SU-DHL-6 (cell line): ENCODE measurements at regions not wholly inside any gene's neighbourhood (a gene's known extent, or its start where the extent isn't known, plus 50 kb on each side); places are given as distances from the start of the nearest gene placed in this dataset.

Experiments
- H2AFZ ChIP-seq: fragments of 200-600 bp; sonication (generic); 2 replicates; pipeline ENCODE4 v1.6.1; 2014; ENCODE audit warnings: low read depth, mild to moderate bottlenecking, moderate library complexity, mixed read lengths, antibody characterized with exemption, low read length; ENCODE audit not compliant: severe bottlenecking
- H3F3A ChIP-seq: fragments of 200-600 bp; shearing (Covaris generic); 2 replicates; pipeline ENCODE4 v1.6.0; 2016; ENCODE audit warnings: antibody characterized with exemption, mild to moderate bottlenecking; ENCODE audit not compliant: insufficient read depth
- H3K27ac ChIP-seq: fragments of 200-600 bp; sonication (generic); 2 replicates; pipeline ENCODE4 v1.5.1; 2016; ENCODE audit warnings: low read depth, mild to moderate bottlenecking, low read length, moderate library complexity, mixed read lengths
- H3K27me3 ChIP-seq: fragments of 200-600 bp; sonication (generic), shearing (Covaris generic); 2 replicates; pipeline ENCODE4 v1.6.0; 2014; ENCODE audit warnings: mild to moderate bottlenecking, low read length
- H3K36me3 ChIP-seq: fragments of 200-600 bp; sonication (generic); 2 replicates; pipeline ENCODE4 v1.6.1; 2014; ENCODE audit warnings: mild to moderate bottlenecking, low read length, mixed read lengths
- H3K4me2 ChIP-seq: fragments of 300-600, 200-600 bp; shearing (Covaris generic), sonication (generic); 2 replicates; pipeline ENCODE4 v1.6.0; 2014; ENCODE audit warnings: low read length, low read depth, mild to moderate bottlenecking; ENCODE audit not compliant: poor library complexity, severe bottlenecking
- H3K4me3 ChIP-seq: fragments of 200-600 bp; sonication (generic); 2 replicates; pipeline ENCODE4 v1.5.1; 2014; ENCODE audit warnings: antibody characterized with exemption, low read length, mild to moderate bottlenecking, mixed read lengths; ENCODE audit not compliant: insufficient read depth, poor library complexity, severe bottlenecking
- H3K79me2 ChIP-seq: fragments of 200-600 bp; sonication (generic); 2 replicates; pipeline ENCODE4 v1.6.1; 2014; ENCODE audit warnings: mild to moderate bottlenecking, low read length, moderate library complexity; ENCODE audit not compliant: insufficient read depth
- H3K9ac ChIP-seq: fragments of 200-600 bp; sonication (generic); 2 replicates; pipeline ENCODE4 v1.7.0; 2014; ENCODE audit warnings: mild to moderate bottlenecking, low read length
- H3K9me2 ChIP-seq: fragments of 200-600 bp; sonication (generic); replicated peaks from 2 replicates; pipeline ENCODE4 v1.6.1; 2014; ENCODE audit warnings: low read length; ENCODE audit not compliant: insufficient read depth
- H3K9me3 ChIP-seq: fragments of 200-600 bp; sonication (generic); 2 replicates; pipeline ENCODE4 v1.6.1; 2014; ENCODE audit warnings: low read length, mixed read lengths; ENCODE audit not compliant: insufficient read depth
- H4K20me1 ChIP-seq: fragments of 200-600 bp; sonication (generic); 2 replicates; pipeline ENCODE4 v1.6.1; 2014; ENCODE audit warnings: low read depth, mild to moderate bottlenecking, antibody characterized with exemption, low read length, moderate library complexity, mixed read lengths
- EZH2phosphoT487 ChIP-seq: fragments of 200-600 bp; sonication (generic), shearing (Covaris generic); conservative IDR thresholded peaks from 2 replicates; pipeline ENCODE4 v1.6.1; 2018; ENCODE audit warnings: mild to moderate bottlenecking, antibody characterized with exemption, low read length, moderate library complexity, mixed read lengths
- TF ChIP-seq, protein P1 (sequence below): fragments of 200-600 bp; sonication (generic); IDR thresholded peaks from one replicate; pipeline ENCODE4 v1.5.1; 2017; ENCODE audit warnings: antibody characterized with exemption, mild to moderate bottlenecking, low read length, moderate library complexity; ENCODE audit not compliant: insufficient read depth, poor library complexity, severe bottlenecking

DNA sequence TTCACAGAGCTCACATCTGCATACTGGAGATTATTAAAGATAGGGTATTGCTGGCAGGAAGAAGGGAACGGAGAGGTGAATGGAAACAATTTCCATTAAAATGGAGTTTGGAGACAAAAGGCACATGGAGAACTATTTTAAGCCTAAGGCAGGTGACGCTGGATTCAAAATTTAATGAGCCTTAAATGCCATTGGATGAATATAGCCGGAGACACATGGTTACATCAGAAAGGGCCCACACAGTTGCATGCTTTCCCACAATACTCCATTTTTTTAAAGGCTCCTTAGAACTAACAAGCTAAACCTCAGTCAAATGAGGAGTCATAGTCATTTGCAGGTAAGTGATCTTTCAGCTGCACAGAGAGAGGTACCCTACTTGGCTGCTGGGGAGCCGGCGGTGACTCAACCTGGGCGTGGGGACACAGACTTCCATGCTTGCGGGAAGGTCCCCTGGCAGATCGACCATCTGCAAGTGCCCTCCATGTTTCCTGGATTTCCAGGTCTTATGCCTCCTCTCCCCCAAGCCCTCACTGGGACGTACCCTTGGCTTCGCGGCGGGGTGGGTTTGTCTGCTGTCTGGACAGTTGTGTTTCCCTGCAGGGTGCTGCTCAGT lies 259.2 kb downstream of the CBLN1 start:
- H3K36me3 ChIP-seq: no peaks in the 10 kb centered on the region
- no peaks in the 10 kb centered on the region for H3K9me2 ChIP-seq
- no peaks in the 10 kb centered on the region for H4K20me1 ChIP-seq
- no peak overlapping the region for H3K27ac ChIP-seq
- no peak overlapping the region for H3K9ac ChIP-seq
- H3K27me3 ChIP-seq: no peaks in the 10 kb centered on the region
- H3K4me2 ChIP-seq: no peak overlapping the region
- no peak overlapping the region for H3K4me3 ChIP-seq
- H2AFZ ChIP-seq: no peak overlapping the region
- TF ChIP-seq, protein P1, sequence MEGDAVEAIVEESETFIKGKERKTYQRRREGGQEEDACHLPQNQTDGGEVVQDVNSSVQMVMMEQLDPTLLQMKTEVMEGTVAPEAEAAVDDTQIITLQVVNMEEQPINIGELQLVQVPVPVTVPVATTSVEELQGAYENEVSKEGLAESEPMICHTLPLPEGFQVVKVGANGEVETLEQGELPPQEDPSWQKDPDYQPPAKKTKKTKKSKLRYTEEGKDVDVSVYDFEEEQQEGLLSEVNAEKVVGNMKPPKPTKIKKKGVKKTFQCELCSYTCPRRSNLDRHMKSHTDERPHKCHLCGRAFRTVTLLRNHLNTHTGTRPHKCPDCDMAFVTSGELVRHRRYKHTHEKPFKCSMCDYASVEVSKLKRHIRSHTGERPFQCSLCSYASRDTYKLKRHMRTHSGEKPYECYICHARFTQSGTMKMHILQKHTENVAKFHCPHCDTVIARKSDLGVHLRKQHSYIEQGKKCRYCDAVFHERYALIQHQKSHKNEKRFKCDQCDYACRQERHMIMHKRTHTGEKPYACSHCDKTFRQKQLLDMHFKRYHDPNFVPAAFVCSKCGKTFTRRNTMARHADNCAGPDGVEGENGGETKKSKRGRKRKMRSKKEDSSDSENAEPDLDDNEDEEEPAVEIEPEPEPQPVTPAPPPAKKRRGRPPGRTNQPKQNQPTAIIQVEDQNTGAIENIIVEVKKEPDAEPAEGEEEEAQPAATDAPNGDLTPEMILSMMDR: no peak
- TF ChIP-seq EZH2phosphoT487: no peak
- H3K9me3 ChIP-seq: no peaks in the 10 kb centered on the region
- no peaks in the 10 kb centered on the region for H3F3A ChIP-seq
- no peaks in the 10 kb centered on the region for H3K79me2 ChIP-seq

DNA sequence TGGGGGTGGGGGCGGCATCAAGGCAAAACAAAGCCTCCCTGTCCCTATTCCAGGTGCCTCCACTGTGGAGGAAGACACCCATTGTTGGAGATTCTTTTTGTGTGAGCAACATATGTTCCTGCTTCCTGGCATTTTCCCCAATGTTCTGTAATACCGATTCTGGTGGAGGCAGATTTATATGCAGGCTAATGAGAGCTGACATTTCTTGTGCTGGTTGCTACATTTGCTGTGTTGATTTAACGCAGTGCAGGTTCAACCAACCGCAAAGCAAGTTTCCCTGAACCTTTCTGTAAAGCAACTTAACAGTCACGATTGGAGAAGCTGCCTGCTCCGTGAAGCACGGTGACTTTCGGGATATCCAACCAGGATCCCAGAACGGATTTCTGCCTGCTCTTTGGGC lies 260.5 kb downstream of the CBLN1 start:
- no peak overlapping the region for H2AFZ ChIP-seq

DNA sequence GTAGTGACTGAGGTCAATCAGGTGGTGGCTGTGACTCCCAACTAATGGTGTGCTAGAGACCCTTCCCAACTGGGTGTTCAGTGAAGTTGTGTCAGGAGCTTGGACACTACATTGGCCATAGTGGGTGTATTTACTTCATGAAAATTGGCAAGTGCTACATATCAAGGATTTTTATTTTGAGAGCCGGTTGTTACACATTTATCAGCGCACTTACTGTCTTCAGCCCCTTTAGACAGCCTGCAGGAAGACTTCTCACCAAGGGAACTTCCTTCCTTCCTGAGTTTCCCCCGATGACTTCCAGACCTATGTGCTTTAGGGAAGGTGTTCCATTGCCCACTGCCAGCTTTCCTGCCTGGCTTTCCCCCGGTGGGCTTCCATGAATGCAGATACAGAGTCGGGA lies 261.2 kb downstream of the CBLN1 start:
- Histone ChIP-seq H3K27me3 (no peaks in the 10 kb centered on the region), H3K4me2 (no peak overlapping the region), H3F3A (no peaks in the 10 kb centered on the region), H3K79me2 (no peaks in the 10 kb centered on the region), H2AFZ (no peak overlapping the region), H3K27ac (no peak overlapping the region), H3K9me2 (no peaks in the 10 kb centered on the region), H3K9me3 (no peaks in the 10 kb centered on the region), H4K20me1 (no peaks in the 10 kb centered on the region), H3K36me3 (no peaks in the 10 kb centered on the region), H3K4me3 (no peak overlapping the region), H3K9ac (no peak overlapping the region)
- TF ChIP-seq, protein P1: no peak
- no peak for TF ChIP-seq EZH2phosphoT487

More for the DNA sequence above, 260.5 kb downstream of the CBLN1 start:
- Histone ChIP-seq H3K27ac (no peak overlapping the region), H3K9me2 (no peaks in the 10 kb centered on the region), H4K20me1 (no peaks in the 10 kb centered on the region), H3K27me3 (no peaks in the 10 kb centered on the region), H3K79me2 (no peaks in the 10 kb centered on the region), H3K4me2 (no peak overlapping the region), H3K9me3 (no peaks in the 10 kb centered on the region), H3K9ac (no peak overlapping the region), H3F3A (no peaks in the 10 kb centered on the region), H3K4me3 (no peak overlapping the region), H3K36me3 (no peaks in the 10 kb centered on the region)
- TF ChIP-seq EZH2phosphoT487: no peak
- TF ChIP-seq, protein P1: no peak
